ENCODE measurements at regions not wholly inside any gene's neighbourhood (a gene's known extent, or its start where the extent isn't known, plus 50 kb on each side); places are given as distances from the start of the nearest gene placed in this dataset.

- DNase-seq (ENCODE audit: low read depth in 4 of 4, low spot score in 3 of 4): no peak
Measured at GRCh38 chr12:86550218-86551145, 294.3 kb upstream of the MGAT4C start.

- no peak for DNase-seq (ENCODE audit: low read depth in 4 of 4, low spot score in 3 of 4)
Measured at GRCh38 chr12:86543716-86544115, 287.5 kb upstream of the MGAT4C start.

- no peak for DNase-seq (ENCODE audit: low read depth in 4 of 4, low spot score in 3 of 4)
Measured at GRCh38 chr12:86530996-86531655, 274.9 kb upstream of the MGAT4C start.

GRCh38 chr12:86526060-86526595 lies 269.9 kb upstream of the MGAT4C start:
- DNase-seq (ENCODE audit: low read depth in 4 of 4, low spot score in 3 of 4): no peak

GRCh38 chr12:86523844-86524243 lies 267.7 kb upstream of the MGAT4C start:
- no peak for DNase-seq (ENCODE audit: low read depth in 4 of 4, low spot score in 3 of 4)

- no peak for DNase-seq (ENCODE audit: low read depth in 4 of 4, low spot score in 3 of 4)
Measured at GRCh38 chr12:86521870-86522269, 265.7 kb upstream of the MGAT4C start.

GRCh38 chr12:86513226-86513625 lies 257.0 kb upstream of the MGAT4C start:
- DNase-seq (ENCODE audit: low read depth in 4 of 4, low spot score in 3 of 4): no peak

- DNase-seq (ENCODE audit: low read depth in 4 of 4, low spot score in 3 of 4): no peak
Measured at GRCh38 chr12:86496595-86496994, 240.4 kb upstream of the MGAT4C start.

GRCh38 chr12:86484473-86484872 lies 228.3 kb upstream of the MGAT4C start:
- no peak for DNase-seq (ENCODE audit: low read depth in 4 of 4, low spot score in 3 of 4)

- no peak for DNase-seq (ENCODE audit: low read depth in 4 of 4, low spot score in 3 of 4)
Measured at GRCh38 chr12:86473231-86473630, 217.0 kb upstream of the MGAT4C start.

- no peak for DNase-seq (ENCODE audit: low read depth in 4 of 4, low spot score in 3 of 4)
Measured at GRCh38 chr12:86456776-86457175, 200.6 kb upstream of the MGAT4C start.

- DNase-seq (ENCODE audit: low read depth in 4 of 4, low spot score in 3 of 4): no peak
Measured at GRCh38 chr12:86456241-86456640, 200.1 kb upstream of the MGAT4C start.

- no peak for DNase-seq (ENCODE audit: low read depth in 4 of 4, low spot score in 3 of 4)
Measured at GRCh38 chr12:86445356-86445755, 189.2 kb upstream of the MGAT4C start.

GRCh38 chr12:86435053-86435452 lies 178.9 kb upstream of the MGAT4C start:
- DNase-seq (ENCODE audit: low read depth in 4 of 4, low spot score in 3 of 4): no peak

- no peak for DNase-seq (ENCODE audit: low read depth in 4 of 4, low spot score in 3 of 4)
Measured at GRCh38 chr12:86429824-86430223, 173.6 kb upstream of the MGAT4C start.

- no peak for DNase-seq (ENCODE audit: low read depth in 4 of 4, low spot score in 3 of 4)
Measured at GRCh38 chr12:86421333-86421732, 165.1 kb upstream of the MGAT4C start.

GRCh38 chr12:86414201-86414600 lies 158.0 kb upstream of the MGAT4C start:
- no peak for DNase-seq (ENCODE audit: low read depth in 4 of 4, low spot score in 3 of 4)

- no peak for DNase-seq (ENCODE audit: low read depth in 4 of 4, low spot score in 3 of 4)
Measured at GRCh38 chr12:86411710-86412109, 155.5 kb upstream of the MGAT4C start.

- DNase-seq (ENCODE audit: low read depth in 4 of 4, low spot score in 3 of 4): no peak
Measured at GRCh38 chr12:86407620-86408208, 151.5 kb upstream of the MGAT4C start.

- DNase-seq (ENCODE audit: low read depth in 4 of 4, low spot score in 3 of 4): no peak
Measured at GRCh38 chr12:86389949-86390348, 133.8 kb upstream of the MGAT4C start.

- no peak for DNase-seq (ENCODE audit: low read depth in 4 of 4, low spot score in 3 of 4)
Measured at GRCh38 chr12:86387591-86388145, 131.5 kb upstream of the MGAT4C start.

Data from left renal pelvis (tissue), 4 donors.